Left ventricle myocardium inferior (tissue), 1 donor: ENCODE measurements at regions not wholly inside any gene's neighbourhood (a gene's known extent, or its start where the extent isn't known, plus 50 kb on each side); places are given as distances from the start of the nearest gene placed in this dataset.

Source experiments
- DNase-seq: peaks from one replicate; pipeline ENCODE4 v3.0.0-alpha.2; 2020
- H3K27ac ChIP-seq: fragments of 200-600 bp; replicated peaks from 2 replicates; pipeline ENCODE4 v1.8.0; 2021
- H3K27me3 ChIP-seq: fragments of 200-600 bp; 2 replicates; pipeline ENCODE4 v1.8.0; 2021; ENCODE audit warnings: low read depth
- H3K36me3 ChIP-seq: fragments of 200-600 bp; 2 replicates; pipeline ENCODE4 v1.8.0; 2021
- H3K4me1 ChIP-seq: fragments of 200-600 bp; 2 replicates; pipeline ENCODE4 v1.8.0; 2021
- H3K4me3 ChIP-seq: fragments of 200-600 bp; 2 replicates; pipeline ENCODE4 v1.8.0; 2021; ENCODE audit warnings: mild to moderate bottlenecking, moderate library complexity
- H3K9me3 ChIP-seq: fragments of 200-600 bp; replicated peaks from 2 replicates; pipeline ENCODE4 v1.8.0; 2021
- intact Hi-C: fragments of 100-400 bp; cut with micrococcal nuclease; formaldehyde crosslinking; loops from one replicate; pipeline ENCODE4 v1.11.0; 2022
- TF ChIP-seq, protein P1 (sequence below): fragments of 200-600 bp; IDR thresholded peaks from 2 replicates; pipeline ENCODE4 v1.8.0; 2021; ENCODE audit warnings: antibody characterized with exemption, mild to moderate bottlenecking, borderline replicate concordance
- donor health status: DM: no; HTN: yes; CAD: no; lungs with severe emphysema.

DNA sequence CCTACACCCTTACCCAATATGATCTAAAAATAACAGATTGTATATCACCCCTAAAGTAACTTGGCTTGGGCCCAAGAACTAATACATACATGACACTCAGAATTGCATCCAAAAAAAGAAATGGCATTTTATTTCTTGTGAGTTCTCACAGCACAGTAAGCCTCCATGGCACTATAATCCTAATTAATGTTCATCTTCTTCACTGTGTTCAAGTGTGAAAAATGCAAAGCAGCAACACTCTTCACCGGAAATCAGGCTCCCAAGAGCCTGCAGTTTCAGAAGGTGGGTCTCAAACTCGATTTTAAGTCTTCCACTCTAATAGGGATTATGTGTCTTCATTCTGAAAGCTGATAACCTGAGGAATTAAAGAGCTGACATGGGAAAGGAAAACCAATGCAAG, 142.8 kb upstream of the TSC22D2 start:
- no peak overlapping the region for H3K27ac ChIP-seq
- peaks cover 2% of the 10 kb centered on the region for H3K4me1 ChIP-seq
- H3K27me3 ChIP-seq = no peaks in the 10 kb centered on the region
- TF ChIP-seq, protein P1, sequence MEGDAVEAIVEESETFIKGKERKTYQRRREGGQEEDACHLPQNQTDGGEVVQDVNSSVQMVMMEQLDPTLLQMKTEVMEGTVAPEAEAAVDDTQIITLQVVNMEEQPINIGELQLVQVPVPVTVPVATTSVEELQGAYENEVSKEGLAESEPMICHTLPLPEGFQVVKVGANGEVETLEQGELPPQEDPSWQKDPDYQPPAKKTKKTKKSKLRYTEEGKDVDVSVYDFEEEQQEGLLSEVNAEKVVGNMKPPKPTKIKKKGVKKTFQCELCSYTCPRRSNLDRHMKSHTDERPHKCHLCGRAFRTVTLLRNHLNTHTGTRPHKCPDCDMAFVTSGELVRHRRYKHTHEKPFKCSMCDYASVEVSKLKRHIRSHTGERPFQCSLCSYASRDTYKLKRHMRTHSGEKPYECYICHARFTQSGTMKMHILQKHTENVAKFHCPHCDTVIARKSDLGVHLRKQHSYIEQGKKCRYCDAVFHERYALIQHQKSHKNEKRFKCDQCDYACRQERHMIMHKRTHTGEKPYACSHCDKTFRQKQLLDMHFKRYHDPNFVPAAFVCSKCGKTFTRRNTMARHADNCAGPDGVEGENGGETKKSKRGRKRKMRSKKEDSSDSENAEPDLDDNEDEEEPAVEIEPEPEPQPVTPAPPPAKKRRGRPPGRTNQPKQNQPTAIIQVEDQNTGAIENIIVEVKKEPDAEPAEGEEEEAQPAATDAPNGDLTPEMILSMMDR = no peak
- no peak overlapping the region for H3K4me3 ChIP-seq
- no peak for DNase-seq
- H3K36me3 ChIP-seq = no peaks in the 10 kb centered on the region
- H3K9me3 ChIP-seq = no peaks in the 10 kb centered on the region
- intact Hi-C loops = no loop called here

DNA sequence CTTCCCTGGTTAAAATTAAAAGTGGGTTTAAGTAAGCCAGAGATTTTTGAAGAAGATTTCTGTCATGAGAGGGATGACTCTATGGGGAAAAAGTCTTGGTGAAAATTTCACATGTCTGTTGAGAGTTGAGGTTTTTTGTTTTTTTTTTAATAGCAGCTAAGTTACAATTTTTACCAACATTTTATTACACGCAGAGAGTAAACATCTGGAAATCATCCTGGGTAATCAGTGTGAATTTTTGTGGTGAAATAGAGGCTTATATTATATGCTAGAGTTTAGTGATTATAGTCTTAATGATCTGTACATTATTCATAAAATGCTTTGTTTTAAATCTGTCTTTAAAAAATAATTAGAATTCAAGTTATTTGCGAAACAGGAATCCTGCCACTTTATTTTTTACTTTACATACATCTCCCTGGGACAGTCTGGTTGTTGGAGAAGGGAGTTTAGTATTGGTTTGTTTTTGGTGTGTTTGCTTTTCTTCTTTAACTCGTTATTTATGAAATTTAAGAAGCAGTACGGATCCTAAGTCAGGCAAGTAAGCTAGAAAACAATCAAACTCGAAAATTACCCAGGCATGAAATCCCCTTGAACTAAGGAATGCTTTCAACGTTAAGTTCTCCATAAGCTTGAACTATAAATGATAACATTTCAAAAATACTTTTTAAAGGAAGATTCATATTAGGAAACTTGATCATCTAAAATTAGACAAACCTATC, 143.4 kb upstream of the TSC22D2 start:
- no peaks in the 10 kb centered on the region for H3K9me3 ChIP-seq
- TF ChIP-seq, protein P1 = no peak
- intact Hi-C loops = no loop called here

DNA sequence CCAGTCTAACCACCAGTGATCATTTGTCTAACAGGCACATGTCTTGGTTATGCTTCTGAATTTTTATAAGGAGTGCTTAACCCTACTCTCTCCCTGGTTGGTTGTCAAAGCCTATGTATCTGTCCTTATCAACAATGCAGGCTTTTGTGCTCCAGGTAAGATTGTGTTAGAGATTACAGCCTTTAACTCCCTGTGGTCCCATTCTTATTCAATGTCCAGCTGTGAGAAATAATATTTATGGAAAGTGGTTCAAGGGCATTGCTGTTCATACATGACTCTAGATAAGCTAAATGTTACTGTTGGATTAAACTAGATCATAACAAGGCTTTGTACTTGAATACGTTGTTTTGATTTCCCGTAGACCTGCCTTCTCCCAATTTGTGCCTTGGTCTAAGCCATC, 146.1 kb upstream of the TSC22D2 start:
- TF ChIP-seq, protein P1 = no peak
- intact Hi-C loops = no loop called here
- no peak for DNase-seq
- no peak overlapping the region for H3K4me3 ChIP-seq
- H3K4me1 ChIP-seq = peaks cover 9% of the 10 kb centered on the region
- H3K36me3 ChIP-seq = no peaks in the 10 kb centered on the region
- no peaks in the 10 kb centered on the region for H3K9me3 ChIP-seq
- no peak overlapping the region for H3K27ac ChIP-seq
- H3K27me3 ChIP-seq = no peaks in the 10 kb centered on the region

More for the DNA sequence above, 143.4 kb upstream of the TSC22D2 start:
- Histone ChIP-seq H3K36me3 (no peaks in the 10 kb centered on the region), H3K4me3 (no peak overlapping the region), H3K27me3 (no peaks in the 10 kb centered on the region), H3K27ac (no peak overlapping the region), H3K4me1 (peaks cover 8% of the 10 kb centered on the region)
- DNase-seq = no peak

DNA sequence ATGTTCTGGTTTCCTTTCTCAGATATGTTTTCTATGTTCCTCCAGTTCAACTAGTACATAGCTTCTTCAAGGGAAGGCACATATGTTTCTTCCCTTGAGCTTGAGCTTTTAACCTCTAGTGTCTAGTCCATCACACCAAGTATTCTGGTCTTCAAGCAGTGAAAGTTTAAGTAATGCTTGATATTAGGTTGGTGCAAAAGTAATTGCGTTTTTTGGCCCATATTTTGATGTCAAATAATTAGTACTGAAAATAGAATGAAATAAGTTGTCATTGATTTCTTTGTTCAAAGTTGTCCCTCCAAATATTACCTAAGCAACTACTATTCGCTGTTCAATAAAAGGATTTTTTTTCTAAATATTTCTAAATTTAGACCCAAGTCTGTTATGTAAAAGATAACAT, 146.7 kb upstream of the TSC22D2 start:
- intact Hi-C loops = no loop called here
- DNase-seq = no peak
- Histone ChIP-seq H3K9me3 (no peaks in the 10 kb centered on the region), H3K4me1 (peaks cover 13% of the 10 kb centered on the region), H3K4me3 (no peak overlapping the region), H3K36me3 (no peaks in the 10 kb centered on the region), H3K27me3 (no peaks in the 10 kb centered on the region), H3K27ac (no peak overlapping the region)
- TF ChIP-seq, protein P1 = no peak

DNA sequence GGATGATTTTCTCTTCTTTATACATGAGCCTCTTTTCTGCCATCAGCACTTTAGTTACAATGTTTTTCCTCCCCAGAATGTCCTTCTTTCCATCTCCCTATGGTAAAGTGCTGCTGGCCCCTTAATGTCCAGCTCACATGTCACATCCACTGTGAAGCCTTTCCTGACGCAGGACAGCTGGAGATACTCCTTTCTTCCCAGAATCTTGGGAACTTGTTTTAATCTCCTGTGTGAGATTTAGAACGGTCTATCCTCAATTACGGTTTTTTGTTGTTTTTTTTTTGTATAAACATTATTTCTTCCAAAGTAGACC, 147.7 kb upstream of the TSC22D2 start:
- intact Hi-C loops = no loop called here
- H3K4me3 ChIP-seq = no peak overlapping the region

More for the DNA sequence above, 147.7 kb upstream of the TSC22D2 start:
- Histone ChIP-seq H3K4me1 (peaks cover 22% of the 10 kb centered on the region), H3K36me3 (no peaks in the 10 kb centered on the region), H3K27me3 (no peaks in the 10 kb centered on the region), H3K9me3 (no peaks in the 10 kb centered on the region), H3K27ac (no peak overlapping the region)
- TF ChIP-seq, protein P1 = no peak
- DNase-seq = no peak
